ENCODE measurements at regions not wholly inside any gene's neighbourhood (a gene's known extent, or its start where the extent isn't known, plus 50 kb on each side); places are given as distances from the start of the nearest gene placed in this dataset.

DNA sequence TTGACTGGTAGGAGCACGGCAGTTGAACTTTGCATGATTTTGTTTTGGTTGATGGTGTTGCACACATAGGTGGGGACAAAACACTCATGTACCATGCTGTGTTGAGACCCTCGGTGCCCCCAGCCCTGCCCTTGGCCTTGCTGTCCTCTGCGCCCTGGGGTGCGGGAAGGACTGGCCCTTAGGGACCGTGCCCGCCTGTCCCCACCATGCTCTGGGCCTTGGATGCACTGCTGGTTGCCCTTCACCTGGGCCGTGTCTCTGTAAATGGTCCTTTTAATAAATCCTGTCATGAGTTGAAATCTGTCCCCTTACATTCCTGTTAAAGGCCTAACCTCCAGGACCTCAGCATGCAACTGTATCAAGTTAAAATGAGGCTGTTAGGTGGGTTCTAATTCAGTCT is 102.3 kb upstream of the ANO1 start:
- H3T11ph ChIP-seq (ENCODE audit: low read length) = no peak overlapping the region
- H2BK15ac ChIP-seq (ENCODE audit: low read depth, low read length) = no peak overlapping the region
- no peak overlapping the region for H3K14ac ChIP-seq (ENCODE audit: insufficient read depth, low read length)
- no peak overlapping the region for H3K56ac ChIP-seq (ENCODE audit: insufficient read length, low read depth, low read length)
- H3K4me2 ChIP-seq (ENCODE audit: insufficient read depth, insufficient read length, low read length) = no peak overlapping the region
- no peaks in the 10 kb centered on the region for H3K27me3 ChIP-seq (ENCODE audit: insufficient read depth, low read length)
- H3K23me2 ChIP-seq (ENCODE audit: insufficient read length, low read depth, low read length, poor library complexity, severe bottlenecking) = no peaks in the 10 kb centered on the region
- DNase-seq = no peak
- no peak overlapping the region for H3K27ac Mint-ChIP-seq
- no peak overlapping the region for H3K4ac ChIP-seq (ENCODE audit: low read depth, low read length)
- no peak overlapping the region for H3K4me3 Mint-ChIP-seq
- H3K9me3 ChIP-seq (ENCODE audit: control insufficient read depth, low read depth, low read length) = no peaks in the 10 kb centered on the region
- H3K23ac ChIP-seq (ENCODE audit: insufficient read length, low read depth, low read length) = no peak overlapping the region
- H2AFZ ChIP-seq (ENCODE audit: low read length) = no peak overlapping the region
- no peak overlapping the region for H2BK120ac ChIP-seq (ENCODE audit: low read depth, low read length, poor library complexity, severe bottlenecking)
- H4K5ac ChIP-seq (ENCODE audit: insufficient read length, low read depth, low read length) = no peak overlapping the region
- no peak overlapping the region for H4K91ac ChIP-seq (ENCODE audit: insufficient read length, low read depth, low read length)
- no CpG with 5 or more reads among the region's 7 CpGs for WGBS (ENCODE audit: extremely low coverage, insufficient read length, low lambda C conversion rate)
- no peak overlapping the region for H2BK5ac ChIP-seq (ENCODE audit: insufficient read length, low read length)
- no peak overlapping the region for H4K8ac ChIP-seq (replicated peaks; ENCODE audit: insufficient read length, low read depth, low read length)
- no peaks in the 10 kb centered on the region for H4K20me1 ChIP-seq (ENCODE audit: control insufficient read depth, insufficient read depth, insufficient read length)
- H3K18ac ChIP-seq (ENCODE audit: insufficient read length, low read depth, low read length) = no peak overlapping the region
- no peaks in the 10 kb centered on the region for H3K79me2 ChIP-seq (ENCODE audit: insufficient read depth, low read length)
- no peaks in the 10 kb centered on the region for H3K4me1 ChIP-seq (ENCODE audit: insufficient read depth, low read length)
- peaks cover 10% of the 10 kb centered on the region for H3K27me3 Mint-ChIP-seq (ENCODE audit: low read depth)
- no peak overlapping the region for H3K27ac ChIP-seq (ENCODE audit: insufficient read length, low read depth, low read length)
- H3K36me3 Mint-ChIP-seq (ENCODE audit: insufficient read depth in 1 of 3, low read depth in 3 of 3) = no peaks in the 10 kb centered on the region
- no peaks in the 10 kb centered on the region for H3K79me1 ChIP-seq (ENCODE audit: insufficient read depth, low read depth, low read length, poor library complexity, severe bottlenecking)
- no peaks in the 10 kb centered on the region for H3K9me3 Mint-ChIP-seq
- H3K9ac ChIP-seq (ENCODE audit: extremely low read depth, insufficient read length, low read length) = no peak overlapping the region
- TF ChIP-seq, protein P1, sequence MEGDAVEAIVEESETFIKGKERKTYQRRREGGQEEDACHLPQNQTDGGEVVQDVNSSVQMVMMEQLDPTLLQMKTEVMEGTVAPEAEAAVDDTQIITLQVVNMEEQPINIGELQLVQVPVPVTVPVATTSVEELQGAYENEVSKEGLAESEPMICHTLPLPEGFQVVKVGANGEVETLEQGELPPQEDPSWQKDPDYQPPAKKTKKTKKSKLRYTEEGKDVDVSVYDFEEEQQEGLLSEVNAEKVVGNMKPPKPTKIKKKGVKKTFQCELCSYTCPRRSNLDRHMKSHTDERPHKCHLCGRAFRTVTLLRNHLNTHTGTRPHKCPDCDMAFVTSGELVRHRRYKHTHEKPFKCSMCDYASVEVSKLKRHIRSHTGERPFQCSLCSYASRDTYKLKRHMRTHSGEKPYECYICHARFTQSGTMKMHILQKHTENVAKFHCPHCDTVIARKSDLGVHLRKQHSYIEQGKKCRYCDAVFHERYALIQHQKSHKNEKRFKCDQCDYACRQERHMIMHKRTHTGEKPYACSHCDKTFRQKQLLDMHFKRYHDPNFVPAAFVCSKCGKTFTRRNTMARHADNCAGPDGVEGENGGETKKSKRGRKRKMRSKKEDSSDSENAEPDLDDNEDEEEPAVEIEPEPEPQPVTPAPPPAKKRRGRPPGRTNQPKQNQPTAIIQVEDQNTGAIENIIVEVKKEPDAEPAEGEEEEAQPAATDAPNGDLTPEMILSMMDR (conservative IDR thresholded peaks at IDR 0.05) = no peak
- H2AK5ac ChIP-seq (ENCODE audit: insufficient read length, low read length) = no peak overlapping the region
- H2BK20ac ChIP-seq (ENCODE audit: low read depth, low read length, poor library complexity, severe bottlenecking) = no peak overlapping the region
- no peak overlapping the region for H2BK12ac ChIP-seq (ENCODE audit: insufficient read length, low read depth, low read length)
- H3K4me1 Mint-ChIP-seq = peaks cover 14 to 27% of the 10 kb centered on the region in 2 experiments
